PC-9 (cell line): ENCODE measurements at regions not wholly inside any gene's neighbourhood (a gene's known extent, or its start where the extent isn't known, plus 50 kb on each side); places are given as distances from the start of the nearest gene placed in this dataset.

Source experiments
- BruUV-seq: library from RNA; stranded (reverse); fragments of 400-500 nt; replicated peaks from 2 replicates; lab custom pipeline; 2021; lab: Mats Ljungman, UMichigan
- CTCF ChIA-PET: fragments of 300-600 bp; sonication (Branson Sonifier 250); formaldehyde crosslinking; loops from one replicate; lab custom pipeline; 2022; ENCODE audit warnings: antibody characterized with exemption; lab: Charles Lee
- POLR2A ChIA-PET: fragments of 300-600 bp; sonication (Branson Sonifier 250); formaldehyde crosslinking; loops from one replicate; lab custom pipeline; 2022; ENCODE audit warnings: antibody characterized with exemption; ENCODE audit not compliant: unreplicated experiment; lab: Charles Lee
- DNase-seq, 2 experiments: peaks; one replicate each; pipeline versions ENCODE4 v3.0.0 to v3.0.0-alpha.2; 2015 to 2022; ENCODE audit warnings: mixed read lengths in 1 of 2
- H2AFZ ChIP-seq: fragments of 200-600 bp; sonication (generic); 2 replicates; pipeline ENCODE4 v1.8.1; 2017; ENCODE audit warnings: antibody characterized with exemption
- H3F3A ChIP-seq: fragments of 200-600 bp; sonication (generic); 2 replicates; pipeline ENCODE4 v1.8.1; 2017; ENCODE audit warnings: antibody characterized with exemption, mild to moderate bottlenecking, low read depth; ENCODE audit not compliant: insufficient read depth
- H3K27ac ChIP-seq: fragments of 200-600 bp; sonication (generic); 2 replicates; pipeline ENCODE4 v1.6.1; 2016; ENCODE audit warnings: mixed run types
- H3K27me3 ChIP-seq: fragments of 200-600 bp; sonication (generic); 2 replicates; pipeline ENCODE4 v1.6.1; 2016; ENCODE audit warnings: low read depth, mixed run types; ENCODE audit not compliant: insufficient read depth
- H3K36me3 ChIP-seq: fragments of 200-600 bp; sonication (generic); 2 replicates; pipeline ENCODE4 v1.6.1; 2016; ENCODE audit warnings: low read depth, mixed run types
- H3K4me1 ChIP-seq: fragments of 200-600 bp; sonication (generic); replicated peaks from 2 replicates; pipeline ENCODE4 v1.6.1; 2016; ENCODE audit warnings: mixed run types; ENCODE audit not compliant: insufficient read depth
- H3K4me2 ChIP-seq: fragments of 200-600 bp; sonication (generic); 2 replicates; pipeline ENCODE4 v1.6.1; 2017; ENCODE audit warnings: mixed run types
- H3K4me3 ChIP-seq: fragments of 200-600 bp; sonication (generic); 2 replicates; pipeline ENCODE4 v1.6.1; 2016; ENCODE audit warnings: mixed run types
- H3K79me2 ChIP-seq: fragments of 200-600 bp; sonication (generic); 2 replicates; pipeline ENCODE4 v1.6.1; 2017; ENCODE audit warnings: low read depth, mixed run types
- H3K9me2 ChIP-seq: fragments of 200-600 bp; sonication (generic); 2 replicates; pipeline ENCODE4 v1.8.1; 2017; ENCODE audit warnings: mild to moderate bottlenecking; ENCODE audit not compliant: insufficient read depth
- H3K9me3 ChIP-seq: fragments of 200-600 bp; sonication (generic); 2 replicates; pipeline ENCODE4 v1.8.1; 2016; ENCODE audit warnings: low read depth; ENCODE audit not compliant: insufficient read depth
- H4K20me1 ChIP-seq: fragments of 200-600 bp; sonication (generic); 2 replicates; pipeline ENCODE4 v1.8.1; 2017; ENCODE audit not compliant: insufficient read depth
- CTCF ChIP-seq: fragments of 200-600 bp; sonication (generic); conservative IDR thresholded peaks from 2 replicates; pipeline ENCODE4 v1.6.1; 2017; ENCODE audit warnings: mixed run types, antibody characterized with exemption, mild to moderate bottlenecking, moderate library complexity
- EZH2 ChIP-seq: fragments of 200-600 bp; sonication (generic); IDR thresholded peaks from 2 replicates; pipeline ENCODE4 v1.8.0; 2017; ENCODE audit warnings: antibody characterized with exemption, low read depth
- intact Hi-C: fragments of 100-400 bp; cut with micrococcal nuclease; formaldehyde crosslinking; loops from one replicate; pipeline ENCODE4 v1.10.0; 2022; ENCODE audit not compliant: unreplicated experiment

DNA sequence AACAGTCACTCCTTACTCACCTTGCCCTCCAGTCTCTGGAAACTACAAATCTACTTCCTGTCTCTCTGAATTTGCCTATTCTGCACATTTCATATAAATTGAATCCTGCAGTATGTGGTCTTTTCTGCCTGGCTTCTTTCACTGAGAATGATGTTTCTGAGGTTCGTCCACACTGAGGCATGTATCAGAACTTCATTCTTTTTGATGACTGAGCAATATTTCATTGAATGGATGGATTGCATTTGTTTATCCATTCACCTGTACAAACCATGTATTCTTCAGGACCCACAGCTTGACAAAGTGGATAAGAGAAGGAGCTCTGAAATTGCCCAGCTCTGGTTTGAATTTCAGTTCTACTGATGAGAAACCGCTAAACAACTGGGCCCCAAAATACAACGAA lies 118.9 kb upstream of the ARRDC4 start:
- no peak overlapping the region for H3K27ac ChIP-seq
- no peaks in the 10 kb centered on the region for H3K9me2 ChIP-seq
- H3K27me3 ChIP-seq = no peaks in the 10 kb centered on the region
- TF ChIP-seq EZH2 (no peak), CTCF (no peak)
- no peak overlapping the region for H3K4me2 ChIP-seq
- no peaks in the 10 kb centered on the region for H3K79me2 ChIP-seq
- no peak for DNase-seq
- ChIA-PET POLR2A (no interaction called here), CTCF (no interaction called here)
- BruUV-seq = no TSS peak
- no peaks in the 10 kb centered on the region for H4K20me1 ChIP-seq
- intact Hi-C loops = no loop called here
- no peaks in the 10 kb centered on the region for H3F3A ChIP-seq
- H3K4me1 ChIP-seq = no peaks in the 10 kb centered on the region
- no peak overlapping the region for H2AFZ ChIP-seq
- no peaks in the 10 kb centered on the region for H3K9me3 ChIP-seq
- H3K4me3 ChIP-seq = no peak overlapping the region
- H3K36me3 ChIP-seq = no peaks in the 10 kb centered on the region

- Histone ChIP-seq H3K4me1 (no peaks in the 10 kb centered on the region), H2AFZ (no peak overlapping the region), H3F3A (no peaks in the 10 kb centered on the region), H3K27me3 (no peaks in the 10 kb centered on the region), H3K4me3 (no peak overlapping the region), H3K36me3 (no peaks in the 10 kb centered on the region), H3K79me2 (no peaks in the 10 kb centered on the region), H3K4me2 (no peak overlapping the region), H3K9me2 (no peaks in the 10 kb centered on the region), H3K27ac (no peak overlapping the region), H3K9me3 (no peaks in the 10 kb centered on the region), H4K20me1 (no peaks in the 10 kb centered on the region)
- intact Hi-C loops = no loop called here
- DNase-seq = no peak
- ChIA-PET CTCF (no interaction called here), POLR2A (no interaction called here)
- BruUV-seq = no TSS peak
- no peak for TF ChIP-seq CTCF
- no peak for TF ChIP-seq EZH2
Observed at GRCh38 chr15:97849183-97849582, 111.3 kb upstream of the ARRDC4 start.

DNA sequence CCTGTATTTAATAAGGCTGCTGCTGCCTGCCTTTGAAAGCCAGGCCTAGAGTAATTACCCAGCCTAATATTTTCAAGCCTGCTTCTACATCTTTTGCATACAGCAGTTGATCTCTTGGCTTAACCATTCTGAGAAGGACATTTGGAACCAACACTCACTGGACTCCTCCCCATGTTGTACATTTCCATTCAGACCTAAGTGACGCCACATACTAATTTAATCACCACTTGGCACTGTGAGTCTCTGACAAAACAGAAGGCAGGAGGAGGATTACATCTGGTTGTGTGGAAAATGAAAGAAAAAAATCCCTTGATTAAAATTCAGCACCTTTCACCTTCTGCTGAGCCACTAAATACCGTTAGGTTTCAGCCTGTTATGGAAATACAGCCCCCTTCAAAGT lies 102.2 kb upstream of the ARRDC4 start:
- POLR2A ChIA-PET = no interaction called here
- Histone ChIP-seq H3K4me3 (no peak overlapping the region), H3K27me3 (no peaks in the 10 kb centered on the region), H3K9me3 (no peaks in the 10 kb centered on the region), H3K4me1 (no peaks in the 10 kb centered on the region), H3K27ac (no peak overlapping the region), H3K79me2 (no peaks in the 10 kb centered on the region), H3K36me3 (no peaks in the 10 kb centered on the region), H2AFZ (no peak overlapping the region), H4K20me1 (no peaks in the 10 kb centered on the region), H3K9me2 (no peaks in the 10 kb centered on the region), H3F3A (no peaks in the 10 kb centered on the region), H3K4me2 (no peak overlapping the region)
- CTCF ChIA-PET = no interaction called here
- no TSS peak for BruUV-seq
- intact Hi-C loops = no loop called here
- TF ChIP-seq EZH2 (no peak), CTCF (no peak)
- DNase-seq = no peak
